ENCODE measurements at regions not wholly inside any gene's neighbourhood (a gene's known extent, or its start where the extent isn't known, plus 50 kb on each side); places are given as distances from the start of the nearest gene placed in this dataset.
"Not testable (repeated sequence)": the region's sequence is repeated elsewhere in the genome, so short reads cannot be mapped to it uniquely, and the experiment has no call there.

DNA sequence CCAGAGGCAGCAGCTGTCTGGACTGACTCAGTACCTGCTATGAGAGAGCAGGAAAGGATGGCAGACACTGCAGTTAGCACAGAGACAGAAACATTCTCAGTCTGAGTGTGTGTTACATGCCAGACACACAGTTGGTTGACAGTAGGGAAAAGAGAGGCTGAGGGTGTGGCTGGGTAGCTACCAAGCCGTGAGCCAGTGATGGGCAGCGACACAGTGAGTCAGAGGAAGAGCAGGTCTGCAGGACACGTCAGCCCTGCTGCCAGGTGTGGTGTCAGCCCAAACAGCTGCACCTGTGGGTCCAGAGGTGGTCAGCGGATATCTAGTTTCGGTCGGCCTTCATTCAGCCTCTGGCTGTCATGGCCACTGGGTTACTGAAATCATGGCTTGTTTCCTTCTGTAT is 124.4 kb upstream of the SPATA31A3 start:
- WGBS, 2 experiments (ENCODE audit: insufficient coverage in 2 of 2) = no CpG with 5 or more reads among the region's 6 CpGs
- H3K4me1 ChIP-seq (ENCODE audit: control insufficient read depth, insufficient read depth, low read length, poor library complexity, severe bottlenecking); H3K27ac ChIP-seq (ENCODE audit: low read depth, low read length, severe bottlenecking); H3K4me3 ChIP-seq (ENCODE audit: extremely low read depth, insufficient read depth, low read length, poor library complexity, severe bottlenecking); H3K36me3 ChIP-seq (ENCODE audit: control insufficient read depth, insufficient read depth, low read length); H3K9me3 ChIP-seq (ENCODE audit: control insufficient read depth, low read length): not testable (repeated sequence)

DNA sequence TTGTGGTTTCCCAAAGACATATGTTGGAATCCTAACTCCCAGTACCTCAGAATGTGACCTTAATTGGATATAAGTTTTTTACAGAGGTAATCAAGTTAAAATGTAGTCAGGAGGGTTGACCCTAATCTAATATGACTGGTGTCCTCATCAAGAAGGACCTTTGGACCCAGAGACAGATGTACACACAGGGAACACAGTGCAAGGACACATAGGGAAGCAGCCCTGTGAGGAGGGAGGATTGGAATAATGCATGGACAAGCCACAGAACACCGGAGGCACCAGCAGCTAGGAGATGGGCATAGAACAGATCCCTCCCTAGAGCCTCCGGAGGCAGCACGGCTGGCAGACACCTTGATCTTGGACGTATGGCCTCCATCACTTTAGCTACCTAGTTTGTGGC is 119.8 kb upstream of the SPATA31A3 start:
- H3K36me3 ChIP-seq (ENCODE audit: control insufficient read depth, insufficient read depth, low read length); H3K9me3 ChIP-seq (ENCODE audit: control insufficient read depth, low read length); H3K4me3 ChIP-seq (ENCODE audit: extremely low read depth, insufficient read depth, low read length, poor library complexity, severe bottlenecking); H3K4me1 ChIP-seq (ENCODE audit: control insufficient read depth, insufficient read depth, low read length, poor library complexity, severe bottlenecking); H3K27ac ChIP-seq (ENCODE audit: low read depth, low read length, severe bottlenecking): not testable (repeated sequence)
- no CpG with 5 or more reads among the region's 4 CpGs for WGBS, 2 experiments (ENCODE audit: insufficient coverage in 2 of 2)

DNA sequence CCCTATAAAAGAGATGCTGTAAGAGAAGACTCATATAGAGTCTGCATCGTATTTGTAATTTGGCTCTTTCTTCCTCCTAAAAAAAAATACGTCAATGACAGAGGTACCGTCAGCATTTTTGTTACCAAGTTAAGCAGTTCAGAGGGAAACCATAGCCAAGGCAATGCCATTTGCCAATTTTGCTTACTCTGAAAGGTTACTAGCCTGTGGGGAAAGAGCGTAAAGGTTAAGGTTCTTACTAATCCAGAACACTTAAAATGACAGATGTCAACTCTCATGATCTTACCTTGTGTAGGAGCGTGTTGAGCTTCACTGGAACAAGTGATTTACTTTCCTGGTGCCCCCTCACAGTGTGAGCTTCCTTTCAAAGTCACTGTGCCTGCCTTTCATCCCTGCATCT is 119.4 kb upstream of the SPATA31A3 start:
- H3K27ac ChIP-seq (ENCODE audit: low read depth, low read length, severe bottlenecking) = not testable (repeated sequence)
- WGBS, 2 experiments (ENCODE audit: insufficient coverage in 2 of 2) = 88 to 100% methylated on average over 1 to 2 of the region's 5 CpGs

DNA sequence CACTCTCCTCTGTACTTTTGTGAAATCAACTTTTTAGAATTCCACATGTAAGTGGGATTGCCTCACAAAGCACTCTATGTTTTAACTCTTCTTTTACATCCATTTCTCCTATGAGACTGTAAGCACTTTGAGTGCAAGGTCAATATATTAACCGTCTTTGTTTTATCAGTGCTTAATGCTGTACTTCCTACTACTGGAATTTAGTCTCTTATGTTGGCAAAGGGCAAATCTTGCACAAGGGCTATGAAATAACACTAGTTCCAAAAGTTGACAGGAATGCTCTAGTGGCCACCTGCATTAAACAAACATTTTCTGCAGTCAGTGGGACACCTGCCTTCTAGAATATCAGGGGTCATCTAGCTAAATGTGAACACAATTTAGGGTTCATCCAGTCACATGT is 117.5 kb upstream of the SPATA31A3 start:
- H3K4me3 ChIP-seq (ENCODE audit: extremely low read depth, insufficient read depth, low read length, poor library complexity, severe bottlenecking); H3K9me3 ChIP-seq (ENCODE audit: control insufficient read depth, low read length); H3K36me3 ChIP-seq (ENCODE audit: control insufficient read depth, insufficient read depth, low read length); H3K4me1 ChIP-seq (ENCODE audit: control insufficient read depth, insufficient read depth, low read length, poor library complexity, severe bottlenecking); H3K27ac ChIP-seq (ENCODE audit: low read depth, low read length, severe bottlenecking): not testable (repeated sequence)
- WGBS, 2 experiments (ENCODE audit: insufficient coverage in 2 of 2) = no CpG with 5 or more reads among the region's 1 CpG

More for the DNA sequence above, 119.4 kb upstream of the SPATA31A3 start:
- not testable (repeated sequence) for H3K9me3 ChIP-seq (ENCODE audit: control insufficient read depth, low read length); H3K36me3 ChIP-seq (ENCODE audit: control insufficient read depth, insufficient read depth, low read length); H3K4me3 ChIP-seq (ENCODE audit: extremely low read depth, insufficient read depth, low read length, poor library complexity, severe bottlenecking); H3K4me1 ChIP-seq (ENCODE audit: control insufficient read depth, insufficient read depth, low read length, poor library complexity, severe bottlenecking)

DNA sequence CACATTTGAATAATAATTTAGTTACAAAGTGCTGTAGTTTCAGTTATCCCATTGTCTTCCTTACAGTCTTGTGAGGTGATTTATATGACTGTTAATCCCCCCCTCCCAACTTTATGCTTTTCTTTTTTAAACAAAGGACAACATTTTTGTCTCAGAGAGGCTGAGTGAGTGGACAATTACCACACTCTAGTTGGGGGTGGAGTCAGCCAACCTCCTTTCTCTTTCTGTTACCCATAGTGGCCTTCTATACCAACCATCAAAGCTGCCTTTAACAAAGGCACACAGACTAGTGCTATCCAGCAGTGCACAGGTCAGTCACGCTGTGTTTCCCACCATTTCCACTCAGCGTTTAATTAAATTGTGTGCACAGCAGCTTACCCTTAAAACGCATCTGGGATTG is 114.3 kb upstream of the SPATA31A3 start:
- H3K4me3 ChIP-seq (ENCODE audit: extremely low read depth, insufficient read depth, low read length, poor library complexity, severe bottlenecking); H3K27ac ChIP-seq (ENCODE audit: low read depth, low read length, severe bottlenecking); H3K4me1 ChIP-seq (ENCODE audit: control insufficient read depth, insufficient read depth, low read length, poor library complexity, severe bottlenecking); H3K9me3 ChIP-seq (ENCODE audit: control insufficient read depth, low read length); H3K36me3 ChIP-seq (ENCODE audit: control insufficient read depth, insufficient read depth, low read length): not testable (repeated sequence)
- no CpG with 5 or more reads among the region's 3 CpGs for WGBS, 2 experiments (ENCODE audit: insufficient coverage in 2 of 2)

DNA sequence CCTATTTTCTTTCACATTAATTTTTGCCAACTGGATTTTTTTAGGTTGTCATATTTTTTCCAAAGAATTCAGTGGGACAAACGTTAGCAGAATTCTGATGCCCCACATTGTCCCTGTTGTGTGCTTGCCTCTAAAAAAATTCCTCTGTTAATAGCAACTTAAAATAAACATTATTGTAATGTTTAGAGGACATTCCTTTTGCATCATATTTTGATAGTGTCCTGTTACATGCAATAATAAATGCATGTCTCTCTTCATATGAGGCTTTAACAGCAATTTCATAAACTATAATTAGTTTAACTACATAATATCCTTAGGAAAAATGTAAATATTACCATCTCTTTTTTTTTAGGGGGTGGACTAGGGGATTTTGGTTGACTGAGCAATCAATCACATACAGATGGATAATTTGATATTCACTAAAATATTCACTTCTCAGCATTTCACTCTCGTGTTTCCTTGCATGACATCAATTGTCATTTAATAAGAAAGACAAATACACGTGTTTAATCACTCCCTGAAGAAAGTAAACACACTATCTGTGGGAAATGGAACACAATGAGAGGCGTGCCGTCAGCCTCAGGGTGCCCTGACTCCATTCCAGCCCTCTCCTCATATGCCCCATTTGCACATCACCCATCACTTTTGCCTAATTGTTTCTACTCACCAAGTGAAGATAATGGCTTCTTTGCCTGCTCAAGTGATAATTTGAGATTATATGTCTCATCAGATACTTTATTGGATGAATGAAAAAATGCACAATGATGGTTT is 110.3 kb upstream of the SPATA31A3 start:
- not testable (repeated sequence) for H3K36me3 ChIP-seq (ENCODE audit: control insufficient read depth, insufficient read depth, low read length); H3K9me3 ChIP-seq (ENCODE audit: control insufficient read depth, low read length); H3K27ac ChIP-seq (ENCODE audit: low read depth, low read length, severe bottlenecking); H3K4me1 ChIP-seq (ENCODE audit: control insufficient read depth, insufficient read depth, low read length, poor library complexity, severe bottlenecking); H3K4me3 ChIP-seq (ENCODE audit: extremely low read depth, insufficient read depth, low read length, poor library complexity, severe bottlenecking)
- no CpG with 5 or more reads among the region's 5 CpGs for WGBS, 2 experiments (ENCODE audit: insufficient coverage in 2 of 2)

DNA sequence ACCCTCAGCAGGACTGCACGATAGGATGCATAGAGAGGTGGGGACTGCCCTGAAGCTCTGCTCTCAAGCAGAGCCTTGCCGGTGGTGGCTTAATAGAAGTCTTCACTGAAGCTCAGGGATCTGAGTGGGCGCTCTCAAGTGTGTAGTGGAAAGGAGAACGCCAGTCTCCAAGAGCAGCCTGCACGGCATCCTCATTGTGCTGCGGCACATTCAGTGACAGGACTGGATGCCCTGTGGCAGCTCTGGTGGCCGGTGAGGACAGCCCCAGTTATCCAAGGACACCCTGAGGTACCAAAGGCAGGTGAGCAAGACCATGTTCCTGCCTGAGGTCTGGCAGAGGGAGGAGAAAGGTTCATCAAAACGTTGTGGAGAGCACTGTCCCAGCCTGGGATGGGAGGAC is 98.8 kb upstream of the SPATA31A3 start:
- H3K36me3 ChIP-seq (ENCODE audit: control insufficient read depth, insufficient read depth, low read length); H3K4me1 ChIP-seq (ENCODE audit: control insufficient read depth, insufficient read depth, low read length, poor library complexity, severe bottlenecking); H3K9me3 ChIP-seq (ENCODE audit: control insufficient read depth, low read length); H3K4me3 ChIP-seq (ENCODE audit: extremely low read depth, insufficient read depth, low read length, poor library complexity, severe bottlenecking); H3K27ac ChIP-seq (ENCODE audit: low read depth, low read length, severe bottlenecking): not testable (repeated sequence)
- 94% methylated on average over 3 to 4 of the region's 8 CpGs for WGBS, 2 experiments (ENCODE audit: insufficient coverage in 2 of 2)

DNA sequence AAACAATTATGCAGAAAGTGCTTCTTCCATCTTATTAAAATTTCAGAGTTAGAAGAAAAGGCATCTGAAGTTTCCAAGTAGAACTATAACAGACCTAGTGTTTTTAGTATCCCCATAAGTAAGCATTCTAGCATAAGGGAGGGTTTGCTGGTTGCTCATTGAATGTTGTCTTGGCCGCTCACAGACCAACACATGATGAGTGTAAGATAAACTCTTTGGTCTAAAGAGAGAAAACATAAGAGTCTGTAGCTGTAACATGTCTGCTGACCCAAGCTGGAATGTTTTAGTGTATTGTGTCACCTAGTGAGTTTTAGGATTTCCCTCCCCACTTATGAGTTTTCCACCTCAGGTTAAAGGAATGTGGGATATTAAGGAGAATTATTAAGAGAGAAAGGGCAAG is 94.5 kb upstream of the SPATA31A3 start:
- H3K9me3 ChIP-seq (ENCODE audit: control insufficient read depth, low read length); H3K27ac ChIP-seq (ENCODE audit: low read depth, low read length, severe bottlenecking); H3K36me3 ChIP-seq (ENCODE audit: control insufficient read depth, insufficient read depth, low read length); H3K4me3 ChIP-seq (ENCODE audit: extremely low read depth, insufficient read depth, low read length, poor library complexity, severe bottlenecking); H3K4me1 ChIP-seq (ENCODE audit: control insufficient read depth, insufficient read depth, low read length, poor library complexity, severe bottlenecking): not testable (repeated sequence)
- WGBS, 2 experiments (ENCODE audit: insufficient coverage in 2 of 2) = no CpG with 5 or more reads among the region's 1 CpG

DNA sequence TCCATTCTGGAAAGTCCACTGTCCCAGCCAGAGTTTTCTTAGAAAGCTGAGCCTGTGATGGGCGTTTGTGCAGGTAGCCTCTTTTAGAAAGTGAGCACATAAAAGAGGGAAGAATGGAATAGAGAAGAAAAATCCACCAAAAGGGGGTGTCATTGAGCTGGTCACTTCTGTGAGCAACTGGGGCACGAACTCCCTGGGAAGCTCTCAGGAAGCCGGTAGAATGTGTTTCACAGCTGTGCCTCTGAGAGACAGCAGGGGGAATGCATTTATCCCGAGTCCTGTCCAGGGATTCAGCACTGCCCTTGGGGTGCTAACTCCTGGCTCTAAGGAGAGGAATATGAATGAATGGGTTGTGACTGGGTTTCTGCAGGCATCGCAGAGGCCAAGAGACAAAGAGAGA is 73.8 kb upstream of the SPATA31A3 start:
- H3K4me3 ChIP-seq (ENCODE audit: extremely low read depth, insufficient read depth, low read length, poor library complexity, severe bottlenecking); H3K4me1 ChIP-seq (ENCODE audit: control insufficient read depth, insufficient read depth, low read length, poor library complexity, severe bottlenecking); H3K36me3 ChIP-seq (ENCODE audit: control insufficient read depth, insufficient read depth, low read length); H3K9me3 ChIP-seq (ENCODE audit: control insufficient read depth, low read length); H3K27ac ChIP-seq (ENCODE audit: low read depth, low read length, severe bottlenecking): not testable (repeated sequence)
- WGBS, 2 experiments (ENCODE audit: insufficient coverage in 2 of 2) = no CpG with 5 or more reads among the region's 5 CpGs

DNA sequence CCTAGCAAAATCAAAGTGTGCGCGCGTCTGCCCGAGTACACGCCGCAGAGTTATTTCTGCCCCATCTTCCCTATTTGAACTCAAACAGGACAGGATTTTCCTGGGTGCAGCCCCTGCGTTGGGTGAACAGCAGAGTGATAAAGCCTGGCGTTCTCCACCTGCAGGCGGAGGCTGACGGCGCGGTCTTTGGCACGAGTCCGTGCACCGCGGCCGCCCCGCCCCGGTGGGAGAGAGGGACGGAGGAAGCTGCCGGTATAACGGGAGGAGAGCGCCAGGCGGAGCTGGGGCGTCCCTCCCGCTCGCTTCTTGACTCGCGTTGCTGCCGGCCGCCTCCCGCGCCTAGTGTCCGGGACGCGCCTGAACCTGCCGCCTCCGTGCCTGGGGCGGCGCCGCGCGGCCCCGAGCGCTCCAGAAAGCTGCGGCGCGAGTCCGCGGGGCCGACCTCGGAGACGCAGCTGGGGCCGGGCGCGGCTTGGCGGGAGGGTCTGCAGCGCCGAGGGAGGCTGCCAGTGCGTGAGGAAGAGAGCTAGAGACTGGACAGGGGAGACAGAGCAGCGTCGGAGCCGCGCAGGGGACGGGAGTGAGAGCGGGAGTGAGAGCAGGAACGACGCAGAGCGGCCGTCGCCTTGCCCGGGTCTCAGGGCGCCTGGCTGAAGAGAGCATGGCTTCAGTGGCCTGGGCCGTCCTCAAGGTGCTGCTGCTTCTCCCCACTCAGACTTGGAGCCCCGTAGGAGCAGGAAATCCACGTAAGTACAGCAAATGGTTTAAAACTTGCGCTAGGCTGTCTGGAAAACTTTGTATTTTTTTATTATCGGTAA is 66.8 kb upstream of the SPATA31A3 start:
- no CpG with 5 or more reads among the region's 78 CpGs for WGBS, 2 experiments (ENCODE audit: insufficient coverage in 2 of 2)
- not testable (repeated sequence) for H3K4me1 ChIP-seq (ENCODE audit: control insufficient read depth, insufficient read depth, low read length, poor library complexity, severe bottlenecking); H3K36me3 ChIP-seq (ENCODE audit: control insufficient read depth, insufficient read depth, low read length); H3K27ac ChIP-seq (ENCODE audit: low read depth, low read length, severe bottlenecking); H3K9me3 ChIP-seq (ENCODE audit: control insufficient read depth, low read length)
- H3K4me3 ChIP-seq (ENCODE audit: extremely low read depth, insufficient read depth, low read length, poor library complexity, severe bottlenecking) = peak overlapping the region; percentile 22
